ENCODE measurements at regions not wholly inside any gene's neighbourhood (a gene's known extent, or its start where the extent isn't known, plus 50 kb on each side); places are given as distances from the start of the nearest gene placed in this dataset.
A peak's percentile ranks its signal among the peaks of the same experiment; 100 is the strongest.
"Not testable (repeated sequence)": the region's sequence is repeated elsewhere in the genome, so short reads cannot be mapped to it uniquely, and the experiment has no call there.

- DNase-seq = no peak
These were observed 124.9 kb downstream of the METRNL start for GRCh38 chr17:83204230-83204725.

- not testable (repeated sequence) for DNase-seq
These were observed 125.5 kb downstream of the METRNL start for GRCh38 chr17:83204736-83205386.

GRCh38 chr17:83205387-83206035 lies 126.1 kb downstream of the METRNL start:
- peak; percentile 49 for DNase-seq

DNA sequence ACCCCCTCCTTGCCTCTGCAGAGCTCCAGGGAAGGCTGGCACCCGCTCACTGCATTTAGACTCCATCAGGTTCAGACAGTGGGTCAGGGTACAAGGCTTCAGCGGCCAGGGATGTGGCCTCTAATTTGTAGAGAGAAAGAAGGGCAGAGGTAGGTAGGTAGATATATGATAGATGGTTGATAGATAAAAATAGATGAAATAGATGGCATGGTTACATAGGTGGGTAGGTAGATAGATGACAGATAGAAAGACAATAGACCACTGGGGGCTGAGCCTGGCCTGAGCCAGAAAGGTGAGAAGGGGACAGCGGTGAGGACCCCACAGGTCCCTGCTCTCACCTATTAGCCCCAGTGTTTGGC lies 126.6 kb downstream of the METRNL start:
- DNase-seq = not testable (repeated sequence)

DNA sequence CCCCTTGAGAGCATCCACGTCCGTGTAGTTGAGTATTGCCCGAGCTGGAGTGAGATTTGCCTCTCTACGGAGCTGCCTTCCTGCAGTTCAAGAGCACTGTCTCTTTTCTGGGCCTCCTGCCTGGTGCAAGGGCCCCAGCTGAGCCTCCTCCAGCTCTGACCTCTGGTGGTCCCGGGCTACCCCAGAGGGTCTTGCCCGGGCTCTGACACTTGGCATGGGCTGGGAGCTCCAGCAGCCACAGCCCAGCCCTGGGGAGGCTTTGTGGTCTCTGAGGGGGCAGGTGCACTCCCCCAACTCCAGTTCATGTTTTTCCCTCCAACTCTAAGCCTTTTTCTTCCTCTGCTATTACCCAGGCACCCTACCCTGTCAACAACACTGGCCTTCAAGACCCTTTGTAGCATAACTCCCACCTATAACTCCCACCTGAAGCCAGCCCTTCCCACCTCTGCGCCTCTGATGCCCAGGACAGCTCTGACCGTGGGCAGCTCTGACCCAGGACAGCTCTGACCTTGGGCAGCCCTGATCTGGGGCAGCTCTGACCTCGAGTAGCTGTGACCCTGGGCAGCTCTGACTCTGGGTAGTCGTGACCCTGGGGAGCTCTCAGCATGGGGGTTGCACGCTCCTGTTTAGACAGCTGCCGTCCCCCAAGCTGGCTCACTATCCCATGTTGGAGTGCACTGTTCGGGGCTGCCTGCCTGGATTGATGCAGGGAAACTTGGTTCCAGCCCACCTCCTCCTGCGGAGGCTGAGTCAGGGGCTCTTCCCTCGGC lies 127.6 kb downstream of the METRNL start:
- DNase-seq = not testable (repeated sequence)

DNA sequence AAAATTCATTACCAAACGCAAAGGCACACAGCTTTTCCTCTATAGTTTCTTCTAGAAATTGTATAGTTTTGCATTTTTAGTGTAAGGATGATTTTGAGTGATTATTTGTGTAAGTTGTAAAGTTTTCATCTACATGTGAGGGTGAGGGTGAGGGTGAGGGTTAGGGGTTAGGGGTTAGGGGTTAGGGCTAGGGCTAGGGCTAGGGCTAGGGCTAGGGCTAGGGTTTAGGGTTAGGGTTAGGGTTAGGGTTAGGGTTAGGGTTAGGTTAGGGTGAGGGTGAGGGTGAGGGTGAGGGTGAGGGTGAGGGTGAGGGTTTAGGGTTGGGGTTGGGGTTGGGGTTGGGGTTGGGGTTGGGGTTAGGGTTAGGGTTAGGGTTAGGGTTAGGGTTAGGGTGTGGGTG lies 167.6 kb downstream of the METRNL start:
- DNase-seq = peak; percentile 3
